Fibroblast of gingiva (primary cell): ENCODE measurements at regions not wholly inside any gene's neighbourhood (a gene's known extent, or its start where the extent isn't known, plus 50 kb on each side); places are given as distances from the start of the nearest gene placed in this dataset.
"Not testable (repeated sequence)": the region's sequence is repeated elsewhere in the genome, so short reads cannot be mapped to it uniquely, and the experiment has no call there.

ENCODE experiments used
- DNase-seq: peaks from one replicate; pipeline ENCODE4 v3.0.0-alpha.2; 2011; ENCODE audit warnings: low read depth

DNA sequence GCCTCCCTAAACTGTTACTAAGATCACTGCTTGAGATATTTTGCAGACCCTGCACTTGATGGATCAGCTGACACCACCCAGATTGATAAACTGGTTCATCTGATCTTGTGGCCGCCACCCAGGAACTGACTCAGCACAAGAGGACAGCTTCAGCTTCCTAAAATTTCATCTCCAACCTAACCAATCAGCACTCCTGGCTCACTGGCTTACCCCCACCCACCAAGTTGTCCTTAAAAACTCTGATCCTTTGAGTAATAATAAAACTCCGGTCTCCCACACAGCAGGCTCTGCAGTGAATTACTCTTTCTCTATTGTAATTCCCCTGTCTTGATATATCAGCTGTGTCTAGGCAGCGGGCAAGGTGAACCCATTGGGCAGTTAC, 174.8 kb downstream of the UTP18 start:
- DNase-seq, result no peak

- no peak for DNase-seq
Observed at GRCh38 chr17:51435641-51436091, 175.3 kb downstream of the UTP18 start.

DNA sequence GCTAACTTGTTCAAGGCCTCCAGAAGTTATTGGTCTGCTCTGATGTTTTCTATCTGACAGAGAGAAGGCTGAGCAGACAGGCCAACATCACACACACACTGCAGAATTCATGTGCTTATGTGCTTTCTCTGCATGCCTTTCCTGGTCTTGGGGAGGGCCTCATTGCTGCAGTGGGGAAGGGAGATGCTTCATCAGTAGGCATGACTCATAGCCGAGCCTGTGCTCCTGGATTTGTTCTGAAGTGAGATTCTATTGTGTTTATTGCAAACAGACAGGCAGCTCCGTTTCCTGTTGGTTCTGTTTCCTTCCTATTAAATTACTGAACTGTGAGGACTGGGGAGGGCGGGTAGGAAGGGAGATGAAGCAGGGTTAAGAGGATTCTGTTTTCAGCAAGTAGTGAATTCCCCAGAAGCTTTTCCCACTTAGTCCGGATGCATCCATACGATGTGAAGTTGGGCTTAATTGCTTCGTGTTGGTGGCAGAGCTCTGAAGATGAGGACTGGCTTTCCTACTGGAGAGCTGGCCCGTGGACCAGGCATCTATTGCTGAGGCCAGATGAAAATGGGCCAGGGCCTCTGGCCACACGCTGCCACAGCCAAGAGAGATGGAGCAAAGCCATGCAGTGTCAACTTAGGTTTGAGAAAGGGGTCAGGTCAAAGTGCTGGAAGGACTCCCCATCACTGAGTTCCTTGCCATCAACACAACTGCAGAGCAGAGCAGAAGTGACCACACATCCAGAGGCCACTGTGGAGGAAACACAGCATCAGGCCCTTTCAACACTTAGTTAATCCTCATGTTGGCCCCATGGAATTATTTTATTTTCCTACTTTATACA, 179.3 kb downstream of the UTP18 start:
- DNase-seq, result no peak

DNA sequence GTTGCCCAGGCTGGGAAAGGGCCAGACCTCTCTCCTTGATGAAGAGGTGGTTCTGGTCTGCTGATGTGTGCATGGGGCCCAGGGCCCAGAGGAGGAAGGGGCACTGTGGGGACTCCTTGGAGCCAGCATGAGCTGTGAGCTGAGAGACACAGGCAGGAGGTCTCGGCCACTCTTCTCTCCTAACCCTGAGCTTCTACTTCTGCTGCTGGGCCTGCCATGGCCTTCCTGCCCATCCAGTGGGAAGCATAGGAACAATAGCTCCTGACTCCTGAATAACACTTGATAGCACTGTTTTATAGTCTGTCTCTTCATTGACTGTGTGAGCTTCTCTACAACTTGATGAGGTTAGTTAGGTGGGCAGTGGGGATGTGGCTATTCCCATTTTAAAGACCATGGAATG, 181.1 kb downstream of the UTP18 start:
- DNase-seq, result no peak

DNA sequence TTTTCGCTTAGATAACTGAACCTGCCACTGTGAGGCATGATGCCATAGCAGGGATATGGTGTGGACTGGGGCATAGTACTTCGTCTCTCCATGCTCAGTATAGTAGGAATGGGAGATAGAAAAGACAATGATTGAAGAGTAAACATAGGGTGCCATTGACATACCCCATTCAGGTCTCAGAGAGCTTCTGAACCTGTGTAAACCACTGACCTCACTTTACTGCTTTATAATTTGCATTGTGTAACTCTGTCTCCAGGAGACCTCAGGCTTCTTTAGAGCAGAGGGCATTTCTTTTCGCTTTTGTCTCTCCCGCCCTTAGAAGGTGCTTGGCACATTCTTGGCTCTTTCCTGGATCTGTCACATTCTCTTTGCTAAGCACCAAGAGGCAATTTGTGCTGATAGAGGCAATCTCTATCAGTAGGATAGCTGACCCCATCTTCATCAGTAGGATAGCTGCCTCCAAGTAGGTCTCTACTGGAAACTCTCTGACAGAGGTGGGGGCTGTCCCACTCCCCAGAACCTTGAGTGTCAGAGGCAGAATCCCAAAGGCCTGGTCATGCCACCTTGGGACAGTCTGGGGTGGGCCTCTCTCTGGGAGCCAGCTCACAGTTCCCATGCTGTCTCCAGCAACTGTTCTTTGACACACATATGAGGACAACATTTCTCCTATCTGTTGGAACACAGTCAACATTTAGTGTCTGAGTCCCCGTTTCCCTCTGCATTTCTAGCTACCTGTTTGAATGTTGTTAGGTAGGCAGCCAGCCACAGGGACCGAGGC, 181.9 kb downstream of the UTP18 start:
- no peak for DNase-seq

- no peak for DNase-seq
Observed at GRCh38 chr17:51443646-51444045, 183.3 kb downstream of the UTP18 start.

GRCh38 chr17:51445946-51446345, 185.6 kb downstream of the UTP18 start:
- DNase-seq, result no peak

GRCh38 chr17:51454456-51454978, 194.2 kb downstream of the UTP18 start:
- DNase-seq, result no peak

- no peak for DNase-seq
Observed at GRCh38 chr17:51455211-51455610, 194.9 kb downstream of the UTP18 start.

- no peak for DNase-seq
Observed at GRCh38 chr17:51455931-51456330, 195.6 kb downstream of the UTP18 start.

- no peak for DNase-seq
Observed at GRCh38 chr17:51456942-51457341, 196.6 kb downstream of the UTP18 start.

- DNase-seq, result no peak
Observed at GRCh38 chr17:51461578-51462004, 201.2 kb downstream of the UTP18 start.

DNA sequence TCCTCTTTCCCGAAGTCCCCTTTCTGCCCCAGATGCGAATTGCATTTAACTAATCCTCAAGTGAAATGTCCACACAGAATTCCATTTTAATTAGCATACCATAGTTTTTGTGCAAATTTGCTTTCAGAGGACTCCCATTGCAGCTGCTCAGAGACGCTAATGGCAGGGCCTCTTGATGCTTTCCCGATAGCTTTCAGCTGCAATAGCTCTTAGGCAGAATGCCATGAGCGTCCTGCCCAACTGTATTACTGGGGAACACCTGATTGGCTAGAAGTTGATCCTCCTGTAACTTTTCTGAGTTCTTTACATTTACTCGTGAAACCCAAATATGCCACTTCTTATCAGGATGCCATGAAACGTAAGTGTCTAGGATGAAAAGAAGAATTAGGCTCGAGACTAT, 203.0 kb downstream of the UTP18 start:
- no peak for DNase-seq

- no peak for DNase-seq
Observed at GRCh38 chr17:51467336-51467735, 207.0 kb downstream of the UTP18 start.

- DNase-seq, result no peak
Observed at GRCh38 chr17:51472670-51473205, 212.4 kb downstream of the UTP18 start.

DNA sequence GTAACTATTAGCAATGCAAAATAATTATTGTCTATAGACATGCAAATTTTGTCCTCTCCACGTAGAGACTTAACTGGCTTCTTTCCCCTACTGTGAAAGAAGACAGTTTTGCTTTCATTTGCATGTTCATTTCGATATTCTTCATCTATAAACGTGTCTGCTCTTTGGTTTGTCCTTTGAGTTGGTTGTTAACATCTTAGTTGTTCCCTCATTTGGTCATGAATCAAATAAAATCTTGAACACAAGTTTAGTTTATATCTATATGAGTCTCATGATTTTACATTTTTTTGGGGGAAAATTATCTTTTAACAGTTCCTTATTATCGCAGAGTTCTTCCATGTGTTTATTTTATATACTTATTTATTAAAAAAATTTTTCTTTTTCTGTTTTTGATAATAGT, 214.4 kb downstream of the UTP18 start:
- DNase-seq, result no peak

- DNase-seq, result no peak
Observed at GRCh38 chr17:51475730-51476129, 215.4 kb downstream of the UTP18 start.

DNA sequence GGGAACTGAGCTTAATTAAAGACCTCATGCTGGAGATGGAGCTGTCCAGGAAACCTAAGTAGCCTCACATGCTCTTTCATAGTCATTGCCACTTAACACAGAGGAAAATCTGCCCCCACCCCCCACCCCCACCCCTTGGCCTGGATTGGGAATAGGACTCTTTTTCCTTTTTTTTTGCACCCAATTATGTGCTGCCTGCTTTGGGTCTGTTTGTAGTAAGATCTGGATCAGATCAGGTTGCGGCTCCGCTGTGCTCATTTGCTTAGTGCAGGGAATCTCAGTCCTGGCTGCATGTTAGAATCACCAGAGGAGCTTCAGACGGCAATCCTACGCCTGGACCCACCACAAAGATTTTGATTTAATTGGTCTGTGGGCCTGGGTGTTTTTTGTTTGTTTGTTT, 219.0 kb downstream of the UTP18 start:
- no peak for DNase-seq

- no peak for DNase-seq
Observed at GRCh38 chr17:51481370-51481769, 221.0 kb downstream of the UTP18 start.

DNA sequence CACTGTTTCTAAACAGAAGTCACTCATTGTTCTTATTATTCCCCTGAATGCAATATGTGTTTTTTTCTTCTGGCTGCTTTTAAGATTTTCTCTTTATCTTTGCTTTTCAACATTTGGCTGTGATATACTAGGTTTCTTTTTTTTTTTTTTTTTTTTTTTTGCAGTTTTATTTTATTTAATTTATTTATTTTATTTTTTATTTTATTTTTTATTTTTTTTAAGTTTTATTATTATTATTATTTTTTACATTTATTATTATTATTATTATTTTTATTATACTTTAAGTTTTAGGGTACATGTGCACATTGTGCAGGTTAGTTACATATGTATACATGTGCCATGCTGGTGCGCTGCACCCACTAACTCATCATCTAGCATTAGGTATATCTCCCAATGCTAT, 221.9 kb downstream of the UTP18 start:
- not testable (repeated sequence) for DNase-seq

- no peak for DNase-seq
Observed at GRCh38 chr17:51486091-51486490, 225.7 kb downstream of the UTP18 start.

DNA sequence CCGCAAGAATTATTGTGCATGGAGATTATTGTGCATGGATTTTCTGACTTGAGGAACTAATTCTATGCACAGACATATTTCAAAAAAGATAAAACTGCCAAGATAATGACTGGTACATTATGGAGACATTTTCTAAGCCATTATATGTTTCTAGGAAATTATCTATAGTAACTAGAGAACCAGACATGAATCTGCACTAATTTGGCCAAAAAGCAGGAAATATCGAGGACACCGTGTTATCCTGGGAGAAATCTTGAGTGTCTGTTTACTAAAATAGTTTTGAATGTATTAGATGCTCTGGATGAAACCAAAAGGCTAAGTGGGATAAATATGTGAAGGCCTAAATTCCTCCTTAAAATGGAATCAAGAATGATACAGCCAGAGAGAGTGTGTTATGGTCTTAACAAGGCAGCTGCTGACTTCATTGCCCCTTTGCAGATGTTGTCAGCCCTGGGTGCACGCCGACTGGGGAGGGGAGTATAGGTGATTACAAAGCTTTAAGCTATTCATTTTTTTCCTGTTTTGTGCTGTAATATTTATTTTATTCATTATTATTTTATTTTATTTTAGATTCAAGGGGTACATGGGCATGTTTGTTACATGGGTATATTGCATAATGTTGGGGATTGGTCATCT, 226.7 kb downstream of the UTP18 start:
- no peak for DNase-seq
